Neural progenitor cell (in vitro differentiated cells): ENCODE measurements at regions not wholly inside any gene's neighbourhood (a gene's known extent, or its start where the extent isn't known, plus 50 kb on each side); places are given as distances from the start of the nearest gene placed in this dataset.

Source experiments
- EZH2phosphoT487 ChIP-seq: fragments of 200-600 bp; sonication (generic); IDR thresholded peaks from 2 replicates; pipeline ENCODE4 v1.6.1; 2017; ENCODE audit warnings: antibody characterized with exemption
- TF ChIP-seq, protein P1 (sequence below): fragments of 200-600 bp; sonication (generic); IDR thresholded peaks from 2 replicates; pipeline ENCODE4 v1.5.1; 2017; ENCODE audit warnings: antibody characterized with exemption, mild to moderate bottlenecking

- peak; percentile 73 for TF ChIP-seq EZH2phosphoT487
- TF ChIP-seq, protein P1, sequence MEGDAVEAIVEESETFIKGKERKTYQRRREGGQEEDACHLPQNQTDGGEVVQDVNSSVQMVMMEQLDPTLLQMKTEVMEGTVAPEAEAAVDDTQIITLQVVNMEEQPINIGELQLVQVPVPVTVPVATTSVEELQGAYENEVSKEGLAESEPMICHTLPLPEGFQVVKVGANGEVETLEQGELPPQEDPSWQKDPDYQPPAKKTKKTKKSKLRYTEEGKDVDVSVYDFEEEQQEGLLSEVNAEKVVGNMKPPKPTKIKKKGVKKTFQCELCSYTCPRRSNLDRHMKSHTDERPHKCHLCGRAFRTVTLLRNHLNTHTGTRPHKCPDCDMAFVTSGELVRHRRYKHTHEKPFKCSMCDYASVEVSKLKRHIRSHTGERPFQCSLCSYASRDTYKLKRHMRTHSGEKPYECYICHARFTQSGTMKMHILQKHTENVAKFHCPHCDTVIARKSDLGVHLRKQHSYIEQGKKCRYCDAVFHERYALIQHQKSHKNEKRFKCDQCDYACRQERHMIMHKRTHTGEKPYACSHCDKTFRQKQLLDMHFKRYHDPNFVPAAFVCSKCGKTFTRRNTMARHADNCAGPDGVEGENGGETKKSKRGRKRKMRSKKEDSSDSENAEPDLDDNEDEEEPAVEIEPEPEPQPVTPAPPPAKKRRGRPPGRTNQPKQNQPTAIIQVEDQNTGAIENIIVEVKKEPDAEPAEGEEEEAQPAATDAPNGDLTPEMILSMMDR, result no peak
Observed at GRCh38 chr18:22347606-22348511, 69.9 kb downstream of the CTAGE1 start.
